KOPT-K1 (cell line): ENCODE measurements at regions not wholly inside any gene's neighbourhood (a gene's known extent, or its start where the extent isn't known, plus 50 kb on each side); places are given as distances from the start of the nearest gene placed in this dataset.

Experiments
- H3K27ac ChIP-seq: fragments of 200-600 bp; sonication (generic); 2 replicates; pipeline ENCODE4 v1.5.1; 2016; ENCODE audit warnings: antibody characterized with exemption, mild to moderate bottlenecking, low read depth, low read length; ENCODE audit not compliant: poor library complexity, severe bottlenecking
- H3K36me3 ChIP-seq: fragments of 200-600 bp; sonication (generic); 2 replicates; pipeline ENCODE4 v1.5.1; 2017; ENCODE audit warnings: antibody characterized with exemption, mild to moderate bottlenecking, low read length, moderate library complexity; ENCODE audit not compliant: insufficient read depth
- H3K9me3 ChIP-seq: fragments of 200-600 bp; sonication (generic); 2 replicates; pipeline ENCODE4 v1.5.1; 2017; ENCODE audit warnings: antibody characterized with exemption, low read length, mild to moderate bottlenecking; ENCODE audit not compliant: insufficient read depth, poor library complexity, severe bottlenecking

GRCh38 chr14:54106661-54107377 lies 150.2 kb upstream of the BMP4 start:
- H3K9me3 ChIP-seq = no peaks in the 10 kb centered on the region
- H3K27ac ChIP-seq = no peak overlapping the region
- H3K36me3 ChIP-seq = no peaks in the 10 kb centered on the region

GRCh38 chr14:54108481-54109471 lies 152.2 kb upstream of the BMP4 start:
- no peak overlapping the region for H3K27ac ChIP-seq
- H3K9me3 ChIP-seq = no peaks in the 10 kb centered on the region
- no peaks in the 10 kb centered on the region for H3K36me3 ChIP-seq

DNA sequence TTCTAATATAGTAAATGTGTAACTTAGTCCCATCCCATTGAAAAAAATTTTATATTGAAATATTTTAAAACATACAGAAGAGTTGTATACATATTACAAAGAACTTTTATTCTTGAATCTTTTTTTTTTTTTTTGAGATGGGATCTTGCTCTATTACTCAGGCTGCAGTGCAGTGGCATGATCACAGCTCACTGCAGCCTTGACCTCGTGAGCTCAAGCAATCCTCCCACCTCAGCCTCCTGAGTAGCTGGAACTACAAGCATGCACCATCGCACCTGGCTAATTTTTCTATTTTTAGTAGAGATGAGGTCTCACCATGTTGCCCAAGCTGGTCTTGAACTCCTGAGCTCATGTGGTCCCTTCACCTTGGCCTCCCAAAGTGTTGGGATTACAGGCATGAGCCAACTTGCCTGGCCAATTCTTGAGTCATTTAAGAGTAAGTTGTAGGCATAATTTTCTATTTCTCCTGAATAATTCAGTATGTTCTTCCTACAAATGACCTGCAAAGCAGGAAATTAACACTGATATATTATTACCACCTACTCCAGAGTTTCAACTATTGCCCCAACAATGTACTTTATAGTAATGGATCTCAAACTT lies 153.0 kb upstream of the BMP4 start:
- H3K36me3 ChIP-seq = no peaks in the 10 kb centered on the region
- H3K9me3 ChIP-seq = no peaks in the 10 kb centered on the region
- no peak overlapping the region for H3K27ac ChIP-seq

GRCh38 chr14:54114941-54115340 lies 158.3 kb upstream of the BMP4 start:
- Histone ChIP-seq H3K36me3 (no peaks in the 10 kb centered on the region), H3K9me3 (no peaks in the 10 kb centered on the region), H3K27ac (no peak overlapping the region)

DNA sequence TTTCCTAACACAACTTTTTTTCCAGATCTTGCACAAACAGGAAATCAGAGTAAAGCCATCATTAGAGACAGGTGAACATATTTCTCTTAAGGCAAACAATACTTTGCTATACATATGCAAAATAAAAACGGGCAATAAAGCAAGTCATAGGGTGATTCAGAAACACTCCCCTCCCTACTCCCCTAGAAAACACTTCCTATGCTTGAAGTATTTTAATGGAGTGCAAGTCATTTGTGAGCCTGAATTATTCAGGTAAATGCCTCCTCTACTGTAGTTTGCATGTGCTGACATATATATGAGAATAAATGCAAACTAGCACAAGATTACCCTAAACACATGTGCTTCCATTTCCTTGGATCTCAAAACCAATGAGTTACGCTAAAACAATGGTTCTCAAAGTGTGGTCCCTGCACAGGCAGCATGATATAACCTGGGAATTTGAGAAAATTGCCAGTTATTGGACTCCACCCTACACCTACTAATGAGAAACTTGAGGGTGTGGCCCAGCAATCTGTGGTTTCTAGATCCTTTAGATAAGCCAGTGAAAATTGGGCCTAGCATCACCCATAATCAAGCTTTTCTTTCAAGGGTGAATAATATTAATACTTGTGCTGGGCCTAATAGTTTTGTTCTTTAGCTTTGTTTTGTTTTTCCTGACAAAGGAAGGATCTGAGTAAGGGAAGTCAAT lies 159.7 kb upstream of the BMP4 start:
- no peak overlapping the region for H3K27ac ChIP-seq
- no peaks in the 10 kb centered on the region for H3K36me3 ChIP-seq
- H3K9me3 ChIP-seq = no peaks in the 10 kb centered on the region

GRCh38 chr14:54116972-54117371 lies 160.3 kb upstream of the BMP4 start:
- Histone ChIP-seq H3K9me3 (no peaks in the 10 kb centered on the region), H3K27ac (no peak overlapping the region), H3K36me3 (no peaks in the 10 kb centered on the region)

DNA sequence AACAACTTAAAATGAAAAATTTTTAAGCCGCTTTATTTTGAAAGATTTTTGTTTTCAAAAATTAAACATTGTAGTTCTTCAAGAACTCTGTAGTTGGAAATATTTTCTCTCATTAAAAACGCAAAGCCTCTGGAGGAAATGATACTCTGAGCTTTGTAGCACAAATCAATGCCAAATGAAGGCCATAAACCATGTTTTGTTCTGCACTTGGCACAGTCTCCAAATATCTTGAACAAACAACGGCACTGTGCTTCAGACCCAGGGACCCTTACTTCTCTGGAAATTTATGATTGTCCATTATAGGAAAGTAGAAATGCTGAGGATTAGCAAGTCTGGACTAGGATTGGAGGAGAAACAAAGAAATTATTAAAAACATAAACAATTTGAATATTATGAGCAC lies 160.8 kb upstream of the BMP4 start:
- H3K9me3 ChIP-seq = no peaks in the 10 kb centered on the region
- no peak overlapping the region for H3K27ac ChIP-seq
- no peaks in the 10 kb centered on the region for H3K36me3 ChIP-seq

DNA sequence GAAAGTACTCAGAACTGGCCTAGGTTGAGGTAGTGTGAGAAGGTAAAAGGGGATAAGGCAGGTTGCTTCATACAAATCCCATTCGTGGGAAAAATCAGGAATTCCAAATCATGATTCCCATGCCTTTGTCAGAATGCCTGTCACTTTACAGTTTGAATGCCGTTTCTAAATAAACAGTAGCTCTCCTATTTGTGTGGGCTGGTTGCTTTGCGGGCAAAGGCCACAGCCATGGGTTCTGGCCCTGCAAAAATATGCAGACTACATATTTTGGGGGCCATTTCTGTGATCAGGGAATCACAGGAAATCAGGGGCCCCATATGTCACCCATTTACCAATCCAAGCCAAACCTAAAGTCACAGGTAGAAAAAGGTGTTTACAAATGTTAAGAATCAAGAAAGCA lies 161.3 kb upstream of the BMP4 start:
- Histone ChIP-seq H3K36me3 (no peaks in the 10 kb centered on the region), H3K9me3 (no peaks in the 10 kb centered on the region), H3K27ac (no peak overlapping the region)

DNA sequence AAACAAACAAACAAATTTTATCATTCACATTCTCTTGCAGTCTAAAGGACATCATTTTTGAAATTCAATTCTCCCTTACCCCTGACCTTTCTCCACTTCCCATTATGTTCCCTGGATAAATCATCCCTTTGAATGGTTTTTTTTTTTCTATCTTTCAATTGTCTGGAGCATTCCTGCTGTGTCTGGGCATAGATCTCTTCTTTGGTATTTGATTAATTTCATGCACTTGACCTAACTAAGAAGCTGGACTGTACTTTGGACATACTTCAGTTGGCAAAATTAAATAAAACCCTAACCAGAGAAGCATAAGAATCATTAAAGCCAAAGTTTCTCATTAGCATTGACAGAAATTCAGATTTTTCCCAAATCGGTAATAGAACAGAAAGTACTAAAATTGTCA lies 163.6 kb upstream of the BMP4 start:
- Histone ChIP-seq H3K9me3 (no peaks in the 10 kb centered on the region), H3K27ac (no peak overlapping the region), H3K36me3 (no peaks in the 10 kb centered on the region)

DNA sequence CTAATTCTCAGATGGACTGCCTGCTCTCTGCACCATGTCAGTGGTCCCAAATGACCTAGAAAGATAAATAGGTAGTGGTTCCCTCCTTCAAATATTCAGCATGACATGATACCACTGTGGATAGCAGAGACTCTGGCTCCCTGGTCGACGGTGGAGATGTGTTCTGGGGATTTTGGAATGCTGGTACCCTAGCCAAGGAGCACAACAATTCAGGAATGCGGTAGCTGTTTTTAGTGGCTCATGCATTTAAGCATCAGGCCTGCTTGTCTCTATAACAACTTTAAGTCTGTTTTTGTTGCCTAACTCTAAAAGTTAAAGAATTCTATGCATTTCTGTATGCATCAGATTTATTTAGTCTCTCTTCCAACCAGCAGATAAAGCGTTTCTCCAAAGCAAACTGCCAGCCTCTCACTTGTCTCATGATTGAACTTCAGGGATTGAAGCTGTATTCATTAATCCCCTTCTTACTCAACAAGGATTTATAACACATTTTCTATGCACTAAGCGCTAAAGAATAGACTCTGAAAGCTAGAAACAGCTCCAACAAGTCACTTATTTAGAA lies 164.9 kb upstream of the BMP4 start:
- Histone ChIP-seq H3K9me3 (no peaks in the 10 kb centered on the region), H3K27ac (no peak overlapping the region)

GRCh38 chr14:54123841-54124240 lies 167.2 kb upstream of the BMP4 start:
- Histone ChIP-seq H3K27ac (no peak overlapping the region), H3K9me3 (no peaks in the 10 kb centered on the region), H3K36me3 (no peaks in the 10 kb centered on the region)

More for the DNA sequence above, 164.9 kb upstream of the BMP4 start:
- no peaks in the 10 kb centered on the region for H3K36me3 ChIP-seq

- no peaks in the 10 kb centered on the region for H3K36me3 ChIP-seq
- H3K9me3 ChIP-seq = no peaks in the 10 kb centered on the region
- H3K27ac ChIP-seq = no peak overlapping the region
Observed at GRCh38 chr14:54125109-54125508, 168.5 kb upstream of the BMP4 start.

GRCh38 chr14:54126947-54127346 lies 170.3 kb upstream of the BMP4 start:
- H3K36me3 ChIP-seq = no peaks in the 10 kb centered on the region
- H3K27ac ChIP-seq = no peak overlapping the region
- no peaks in the 10 kb centered on the region for H3K9me3 ChIP-seq

GRCh38 chr14:54127526-54127925 lies 170.9 kb upstream of the BMP4 start:
- Histone ChIP-seq H3K36me3 (no peaks in the 10 kb centered on the region), H3K9me3 (no peaks in the 10 kb centered on the region), H3K27ac (no peak overlapping the region)
